A673 (cell line): ENCODE measurements at regions not wholly inside any gene's neighbourhood (a gene's known extent, or its start where the extent isn't known, plus 50 kb on each side); places are given as distances from the start of the nearest gene placed in this dataset.

ENCODE experiments used
- BruUV-seq: library from RNA; stranded (reverse); fragments of 400-500 nt; replicated peaks from 2 replicates; lab custom pipeline; 2021; lab: Mats Ljungman, UMichigan
- CTCF ChIA-PET: fragments of 300-600 bp; sonication (Branson Sonifier 250); formaldehyde crosslinking; loops from one replicate; lab custom pipeline; 2022; ENCODE audit warnings: antibody characterized with exemption; lab: Charles Lee
- POLR2A ChIA-PET: fragments of 300-600 bp; sonication (Branson Sonifier 250); formaldehyde crosslinking; loops from one replicate; lab custom pipeline; 2022; ENCODE audit warnings: antibody characterized with exemption; ENCODE audit not compliant: low non-redundant PET; lab: Charles Lee
- DNase-seq: peaks from one replicate; pipeline ENCODE4 v3.0.0-alpha.2; 2015; ENCODE audit warnings: low spot score
- H3K27ac ChIP-seq: fragments of 200-600 bp; sonication (generic); 2 replicates; pipeline ENCODE4 v1.5.1; 2016; ENCODE audit warnings: mixed run types, low read depth, mild to moderate bottlenecking, mixed read lengths, antibody characterized with exemption, low read length; ENCODE audit not compliant: poor library complexity, severe bottlenecking
- H3K27me3 ChIP-seq: fragments of 200-600 bp; sonication (generic); replicated peaks from 2 replicates; pipeline ENCODE4 v1.6.1; 2017; ENCODE audit warnings: mixed run types, low read depth, mild to moderate bottlenecking, mixed read lengths, antibody characterized with exemption, low read length; ENCODE audit not compliant: insufficient read depth, poor library complexity
- H3K36me3 ChIP-seq: fragments of 200-600 bp; sonication (generic); 2 replicates; pipeline ENCODE4 v1.6.1; 2016; ENCODE audit warnings: mixed run types, mild to moderate bottlenecking, mixed read lengths, antibody characterized with exemption, low read length; ENCODE audit not compliant: insufficient read depth, poor library complexity, severe bottlenecking
- H3K4me1 ChIP-seq: fragments of 200-600 bp; sonication (generic); 2 replicates; pipeline ENCODE4 v1.6.1; 2017; ENCODE audit warnings: mixed run types, mild to moderate bottlenecking, mixed read lengths, antibody characterized with exemption, low read length; ENCODE audit not compliant: insufficient read depth, poor library complexity, severe bottlenecking
- H3K4me3 ChIP-seq: fragments of 200-600 bp; sonication (generic); 2 replicates; pipeline ENCODE4 v1.5.1; 2016; ENCODE audit warnings: low read depth, mixed run types, mild to moderate bottlenecking, mixed read lengths, low read length; ENCODE audit not compliant: poor library complexity, severe bottlenecking
- H3K9me3 ChIP-seq: fragments of 200-600 bp; sonication (generic); 2 replicates; pipeline ENCODE4 v1.6.1; 2016; ENCODE audit warnings: mixed run types, low read depth, mild to moderate bottlenecking, mixed read lengths, antibody characterized with exemption, low read length; ENCODE audit not compliant: poor library complexity, severe bottlenecking
- EZH2 ChIP-seq: fragments of 200-600 bp; sonication (generic); IDR thresholded peaks from 2 replicates; pipeline ENCODE4 v1.6.1; 2017; ENCODE audit warnings: borderline replicate concordance, low read depth, mild to moderate bottlenecking, mixed read lengths, antibody characterized with exemption, low read length; ENCODE audit not compliant: poor library complexity, severe bottlenecking
- intact Hi-C: fragments of 100-400 bp; cut with micrococcal nuclease; formaldehyde crosslinking; loops from one replicate; pipeline ENCODE4 v1.10.0; 2022; ENCODE audit not compliant: unreplicated experiment
- TF ChIP-seq, protein P1 (sequence below): fragments of 300-800, 200-600 bp; sonication (generic); conservative IDR thresholded peaks from 2 replicates; pipeline ENCODE4 v1.5.1; 2017; ENCODE audit warnings: low read depth, mild to moderate bottlenecking, antibody characterized with exemption, low read length, moderate library complexity, mixed read lengths

DNA sequence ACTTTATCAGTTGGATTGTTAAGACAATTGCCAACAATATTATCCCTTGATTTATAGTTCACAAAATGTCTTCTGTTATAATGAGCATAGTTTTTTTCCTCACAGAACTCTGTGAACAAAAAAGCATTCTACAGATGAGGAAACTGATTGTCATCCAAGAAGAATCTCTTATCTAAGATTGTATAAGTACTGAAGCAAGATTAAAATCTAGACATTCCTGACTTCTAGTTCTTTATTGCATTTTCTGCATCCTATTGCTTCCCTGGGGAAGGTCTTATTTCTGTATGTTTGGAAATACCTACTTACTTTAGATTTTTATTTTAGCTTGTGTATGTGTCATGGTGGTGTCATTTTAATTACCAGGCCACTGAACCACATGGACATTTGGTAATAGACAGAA, 884.9 kb upstream of the WWC1 start:
- ChIA-PET POLR2A (no interaction called here), CTCF (interaction anchor here (0.5 kb wide), 1 partner anchor 12 kb away, joined by 3 read pairs; no protein-coding TSS in a partner anchor)
- no peaks in the 10 kb centered on the region for H3K36me3 ChIP-seq
- BruUV-seq: no TSS peak
- intact Hi-C loops: no loop called here
- H3K27me3 ChIP-seq: no peaks in the 10 kb centered on the region
- DNase-seq: no peak
- H3K9me3 ChIP-seq: no peaks in the 10 kb centered on the region
- H3K4me3 ChIP-seq: no peak overlapping the region
- H3K27ac ChIP-seq: no peak overlapping the region
- H3K4me1 ChIP-seq: peaks cover 5% of the 10 kb centered on the region
- TF ChIP-seq EZH2: no peak
- TF ChIP-seq, protein P1, sequence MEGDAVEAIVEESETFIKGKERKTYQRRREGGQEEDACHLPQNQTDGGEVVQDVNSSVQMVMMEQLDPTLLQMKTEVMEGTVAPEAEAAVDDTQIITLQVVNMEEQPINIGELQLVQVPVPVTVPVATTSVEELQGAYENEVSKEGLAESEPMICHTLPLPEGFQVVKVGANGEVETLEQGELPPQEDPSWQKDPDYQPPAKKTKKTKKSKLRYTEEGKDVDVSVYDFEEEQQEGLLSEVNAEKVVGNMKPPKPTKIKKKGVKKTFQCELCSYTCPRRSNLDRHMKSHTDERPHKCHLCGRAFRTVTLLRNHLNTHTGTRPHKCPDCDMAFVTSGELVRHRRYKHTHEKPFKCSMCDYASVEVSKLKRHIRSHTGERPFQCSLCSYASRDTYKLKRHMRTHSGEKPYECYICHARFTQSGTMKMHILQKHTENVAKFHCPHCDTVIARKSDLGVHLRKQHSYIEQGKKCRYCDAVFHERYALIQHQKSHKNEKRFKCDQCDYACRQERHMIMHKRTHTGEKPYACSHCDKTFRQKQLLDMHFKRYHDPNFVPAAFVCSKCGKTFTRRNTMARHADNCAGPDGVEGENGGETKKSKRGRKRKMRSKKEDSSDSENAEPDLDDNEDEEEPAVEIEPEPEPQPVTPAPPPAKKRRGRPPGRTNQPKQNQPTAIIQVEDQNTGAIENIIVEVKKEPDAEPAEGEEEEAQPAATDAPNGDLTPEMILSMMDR: no peak

DNA sequence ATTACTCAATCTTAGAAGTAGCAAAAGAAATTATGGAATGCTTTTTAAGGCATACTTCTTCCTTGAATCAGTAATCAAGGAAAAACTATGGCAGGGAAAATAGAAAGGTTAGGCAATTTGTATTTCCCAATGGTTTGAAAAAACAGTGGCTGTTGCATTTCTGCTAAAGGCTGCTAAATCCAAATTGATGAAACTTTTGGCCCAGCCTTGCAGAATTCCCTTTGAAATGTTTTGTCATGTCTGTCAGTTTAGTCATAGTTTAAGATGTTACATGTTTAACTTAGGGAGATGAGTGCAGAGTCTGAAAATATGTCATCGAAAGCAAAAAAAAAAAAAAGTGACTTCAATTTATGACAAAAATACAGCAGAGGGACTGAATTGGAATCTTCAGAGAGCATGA, 878.9 kb upstream of the WWC1 start:
- Histone ChIP-seq H3K27ac (no peak overlapping the region), H3K4me3 (no peak overlapping the region), H3K4me1 (no peaks in the 10 kb centered on the region), H3K9me3 (no peaks in the 10 kb centered on the region), H3K27me3 (no peaks in the 10 kb centered on the region), H3K36me3 (no peaks in the 10 kb centered on the region)
- TF ChIP-seq EZH2: no peak
- TF ChIP-seq, protein P1: no peak
- no TSS peak for BruUV-seq
- CTCF ChIA-PET: no interaction called here
- intact Hi-C loops: no loop called here
- POLR2A ChIA-PET: no interaction called here
- no peak for DNase-seq

DNA sequence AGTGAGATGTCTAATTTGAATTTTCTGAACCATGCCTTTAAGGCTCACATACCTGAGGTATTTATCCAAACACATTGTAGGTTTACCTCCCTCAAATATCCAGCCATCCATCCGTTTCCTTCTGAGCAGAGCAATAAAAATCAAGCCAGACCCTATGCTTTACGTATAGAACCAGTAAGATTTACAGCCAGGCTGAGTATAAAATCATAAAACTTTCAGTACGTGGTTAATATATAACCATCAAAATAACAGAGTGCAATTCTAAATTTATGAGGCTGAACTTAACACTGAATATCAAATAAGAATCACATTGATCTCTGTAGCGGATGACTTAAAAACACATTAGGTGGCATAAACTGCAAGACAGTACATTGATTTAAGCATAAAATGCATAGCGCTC, 877.9 kb upstream of the WWC1 start:
- TF ChIP-seq, protein P1: no peak
- no peak for TF ChIP-seq EZH2
- Histone ChIP-seq H3K4me1 (no peaks in the 10 kb centered on the region), H3K4me3 (no peak overlapping the region), H3K9me3 (no peaks in the 10 kb centered on the region), H3K27ac (no peak overlapping the region), H3K36me3 (no peaks in the 10 kb centered on the region), H3K27me3 (no peaks in the 10 kb centered on the region)
- BruUV-seq: no TSS peak
- POLR2A ChIA-PET: no interaction called here
- intact Hi-C loops: no loop called here
- no peak for DNase-seq
- CTCF ChIA-PET: no interaction called here
